Sigmoid colon (tissue), 6 donors: ENCODE measurements at regions not wholly inside any gene's neighbourhood (a gene's known extent, or its start where the extent isn't known, plus 50 kb on each side); places are given as distances from the start of the nearest gene placed in this dataset.

ENCODE experiments used
- DNase-seq: peaks from one replicate; pipeline ENCODE4 v3.0.0-alpha.2; 2019
- H3K27ac ChIP-seq, 4 donors: fragments of 200-600 bp; sonication (generic); one replicate each; pipeline ENCODE4 v1.5.1; 2016 to 2019; ENCODE audit warnings: mild to moderate bottlenecking in 1 of 4
- H3K27me3 ChIP-seq, 3 donors: fragments of 200-600 bp; sonication (generic); one replicate each; pipeline ENCODE4 v1.5.1; 2019; ENCODE audit warnings: mild to moderate bottlenecking in 1 of 3
- H3K36me3 ChIP-seq, 4 donors: fragments of 200-600 bp; sonication (generic); one replicate each; pipeline ENCODE4 v1.5.1; 2016 to 2019
- H3K4me1 ChIP-seq, 4 donors: fragments of 200-600 bp; sonication (generic); one replicate each; pipeline ENCODE4 v1.5.1; 2017 to 2019
- H3K4me3 ChIP-seq, 4 donors: fragments of 200-600 bp; sonication (generic); one replicate each; pipeline ENCODE4 v1.5.1; 2017 to 2019; ENCODE audit warnings: mild to moderate bottlenecking in 2 of 4, moderate library complexity in 1 of 4
- H3K9me3 ChIP-seq, 4 donors: fragments of 200-600 bp in 3 of 4; sonication (generic) in 3 of 4; one replicate each; pipeline versions ENCODE4 v1.5.1 to v1.6.1; 2013 to 2019
- CTCF ChIP-seq, 4 experiments: fragments of 450-650 bp in 3 of 4; fragments of 200-600 bp in 1 of 4; IDR thresholded peaks; one replicate each; pipeline ENCODE4 v1.5.1; 2016 to 2019; ENCODE audit warnings: antibody characterized with exemption in 4 of 4, mild to moderate bottlenecking in 3 of 4, moderate library complexity in 2 of 4
- EP300 ChIP-seq, 4 donors: sonication (generic); formaldehyde crosslinking; IDR thresholded peaks; one replicate each; pipeline ENCODE4 v1.6.1; 2017; ENCODE audit warnings: antibody characterized with exemption in 4 of 4
- POLR2A ChIP-seq, 2 donors: fragments of 450-650 bp; IDR thresholded peaks; one replicate each; pipeline ENCODE4 v1.6.1; 2016; ENCODE audit warnings: antibody characterized with exemption in 2 of 2, mild to moderate bottlenecking in 2 of 2, moderate library complexity in 2 of 2
- POLR2AphosphoS5 ChIP-seq, 4 donors: sonication (generic); formaldehyde crosslinking; IDR thresholded peaks; one replicate each; pipeline ENCODE4 v1.6.1; 2017; ENCODE audit warnings: antibody characterized with exemption in 4 of 4
- WGBS, 2 donors: extraction: QIAGEN DNeasy Blood & Tissue Kit; methylation state at CpG; one replicate each; pipeline ENCODE4 v1.1.7; 2013; 5-methylcytosine and 5-hydroxymethylcytosine counted together
- intact Hi-C: fragments of 100-400 bp; cut with DNase I; formaldehyde crosslinking; loops from one replicate; pipeline ENCODE4 v1.15.1; 2023
- donor health status: healthy with polysubstance abuse.
- donor health status: healthy.

- Histone ChIP-seq H3K9me3 (no peaks in the 10 kb centered on the region), H3K36me3 (no peaks in the 10 kb centered on the region), H3K4me3 (no peak overlapping the region), H3K27me3 (peaks cover 0 to 4% (median 0%) of the 10 kb centered on the region in 3 donors), H3K4me1 (no peaks in the 10 kb centered on the region), H3K27ac (no peak overlapping the region)
- intact Hi-C loops: no loop called here
- 88 to 91% methylated on average over 4 of the region's 4 CpGs for WGBS, 2 donors
- TF ChIP-seq POLR2AphosphoS5 (IDR thresholded peaks at IDR 0.05) (no peak), CTCF (IDR thresholded peaks at IDR 0.05) (no peak)
- DNase-seq: no peak
Observed at GRCh38 chr5:2120361-2120760, 237.6 kb upstream of the IRX4 start.

- no peaks in the 10 kb centered on the region for H3K9me3 ChIP-seq
- TF ChIP-seq CTCF (IDR thresholded peaks at IDR 0.05): no peak
- TF ChIP-seq EP300 (IDR thresholded peaks at IDR 0.05): no peak
- TF ChIP-seq POLR2AphosphoS5 (IDR thresholded peaks at IDR 0.05): no peak
- TF ChIP-seq POLR2A (IDR thresholded peaks at IDR 0.05): no peak
- WGBS, 2 donors: 61 to 75% methylated on average over 6 of the region's 6 CpGs
- DNase-seq: no peak
- no peak overlapping the region for H3K4me3 ChIP-seq
- H3K36me3 ChIP-seq: no peaks in the 10 kb centered on the region
- intact Hi-C loops: no loop called here
- H3K4me1 ChIP-seq: no peaks in the 10 kb centered on the region
- no peaks in the 10 kb centered on the region for H3K27me3 ChIP-seq
- H3K27ac ChIP-seq: no peak overlapping the region
Observed at GRCh38 chr5:2119573-2119972, 236.8 kb upstream of the IRX4 start.

GRCh38 chr5:2113348-2114131 lies 230.8 kb upstream of the IRX4 start:
- DNase-seq: no peak
- Histone ChIP-seq H3K4me3 (no peak overlapping the region), H3K27me3 (no peaks in the 10 kb centered on the region), H3K4me1 (no peaks in the 10 kb centered on the region), H3K36me3 (no peaks in the 10 kb centered on the region), H3K9me3 (no peaks in the 10 kb centered on the region), H3K27ac (no peak overlapping the region)
- 76 to 83% methylated on average over 9 of the region's 9 CpGs for WGBS, 2 donors
- TF ChIP-seq EP300 (IDR thresholded peaks at IDR 0.05): no peak
- intact Hi-C loops: no loop called here

GRCh38 chr5:2112173-2113025 lies 229.7 kb upstream of the IRX4 start:
- TF ChIP-seq POLR2AphosphoS5 (IDR thresholded peaks at IDR 0.05) (no peak), CTCF (IDR thresholded peaks at IDR 0.05) (no peak), EP300 (IDR thresholded peaks at IDR 0.05) (no peak), POLR2A (IDR thresholded peaks at IDR 0.05) (no peak)
- Histone ChIP-seq H3K36me3 (no peaks in the 10 kb centered on the region), H3K4me3 (no peak overlapping the region), H3K27me3 (no peaks in the 10 kb centered on the region), H3K27ac (no peak overlapping the region), H3K4me1 (no peaks in the 10 kb centered on the region), H3K9me3 (no peaks in the 10 kb centered on the region)
- intact Hi-C loops: no loop called here
- WGBS, 2 donors: 49 to 65% methylated on average over 28 of the region's 28 CpGs
- no peak for DNase-seq

- Histone ChIP-seq H3K4me1 (no peaks in the 10 kb centered on the region), H3K36me3 (no peaks in the 10 kb centered on the region), H3K9me3 (no peaks in the 10 kb centered on the region), H3K4me3 (no peak overlapping the region), H3K27ac (no peak overlapping the region), H3K27me3 (no peaks in the 10 kb centered on the region)
- intact Hi-C loops: no loop called here
- TF ChIP-seq POLR2A (IDR thresholded peaks at IDR 0.05) (no peak), POLR2AphosphoS5 (IDR thresholded peaks at IDR 0.05) (no peak), CTCF (IDR thresholded peaks at IDR 0.05) (no peak), EP300 (IDR thresholded peaks at IDR 0.05) (no peak)
- no peak for DNase-seq
- WGBS, 2 donors: 87% methylated on average over 36 of the region's 36 CpGs
Observed at GRCh38 chr5:2111569-2112105, 228.9 kb upstream of the IRX4 start.
